CD14-positive monocyte (primary cell): ENCODE measurements at regions not wholly inside any gene's neighbourhood (a gene's known extent, or its start where the extent isn't known, plus 50 kb on each side); places are given as distances from the start of the nearest gene placed in this dataset.
A peak's percentile ranks its signal among the peaks of the same experiment; 100 is the strongest.

ENCODE experiments used
- DNase-seq, 3 donors: peaks; one replicate each; pipeline ENCODE4 v3.0.0-alpha.2; 2011 to 2022
- H2AFZ ChIP-seq: 2 replicates; pipeline ENCODE4 v1.6.0; 2012; ENCODE audit warnings: mild to moderate bottlenecking, low read depth, low read length, inconsistent platforms; ENCODE audit not compliant: insufficient read depth, poor library complexity, severe bottlenecking
- H3K27ac ChIP-seq, 2 donors: 1 replicate in 1 of 2; 2 replicates in 1 of 2; pipeline ENCODE4 v1.5.1; 2012 to 2013; ENCODE audit warnings: low read length in 2 of 2, control low read depth in 1 of 2, inconsistent platforms in 1 of 2, low read depth in 1 of 2, mild to moderate bottlenecking in 1 of 2
- H3K27me3 ChIP-seq, 2 donors: one replicate each; pipeline versions ENCODE4 v1.6.0 to v1.6.1; 2011 to 2013; ENCODE audit warnings: low read length in 2 of 2; ENCODE audit not compliant: control insufficient read depth in 2 of 2, insufficient read depth in 2 of 2
- H3K36me3 ChIP-seq, 2 donors: replicated peaks in 1 of 2; 1 replicate in 1 of 2; 2 replicates in 1 of 2; pipeline versions ENCODE4 v1.5.1 to v1.6.1; 2012 to 2013; ENCODE audit warnings: low read length in 2 of 2, control low read depth in 1 of 2, inconsistent platforms in 1 of 2, mild to moderate bottlenecking in 1 of 2; ENCODE audit not compliant: insufficient read depth in 2 of 2, control insufficient read depth in 1 of 2
- H3K4me1 ChIP-seq, 2 donors: 1 replicate in 1 of 2; 2 replicates in 1 of 2; pipeline versions ENCODE4 v1.5.1 to v1.6.1; 2012 to 2013; ENCODE audit warnings: low read length in 2 of 2, control low read depth in 1 of 2, inconsistent platforms in 1 of 2, mild to moderate bottlenecking in 1 of 2, moderate library complexity in 1 of 2; ENCODE audit not compliant: insufficient read depth in 2 of 2, control insufficient read depth in 1 of 2
- H3K4me2 ChIP-seq: replicated peaks from 2 replicates; pipeline ENCODE3; 2012; ENCODE audit warnings: low read length, moderate library complexity, mild to moderate bottlenecking; ENCODE audit not compliant: poor library complexity, severe bottlenecking; ENCODE audit errors: extremely low read depth
- H3K4me3 ChIP-seq, 3 experiments: fragments of 200-600 bp in 1 of 3; sonication (generic) in 1 of 3; replicated peaks in 1 of 3; 1 replicate in 2 of 3; 2 replicates in 1 of 3; pipeline ENCODE4 v1.5.1; 2011 to 2013; ENCODE audit warnings: low read length in 3 of 3, mild to moderate bottlenecking in 3 of 3, control low read depth in 2 of 3, low read depth in 2 of 3, inconsistent platforms in 1 of 3, moderate library complexity in 1 of 3
- H3K79me2 ChIP-seq: 2 replicates; pipeline ENCODE4 v1.6.0; 2012; ENCODE audit warnings: mild to moderate bottlenecking, control low read depth, inconsistent platforms, low read length, moderate library complexity; ENCODE audit not compliant: insufficient read depth
- H3K9ac ChIP-seq: 2 replicates; pipeline ENCODE4 v1.6.0; 2017; ENCODE audit warnings: low read length, mild to moderate bottlenecking; ENCODE audit not compliant: insufficient read depth, poor library complexity, severe bottlenecking
- H3K9me3 ChIP-seq, 2 donors: replicated peaks in 1 of 2; 1 replicate in 1 of 2; 2 replicates in 1 of 2; pipeline versions ENCODE4 v1.5.1 to v1.6.1; 2012 to 2013; ENCODE audit warnings: low read length in 2 of 2, control low read depth in 1 of 2; ENCODE audit not compliant: control insufficient read depth in 1 of 2, insufficient read depth in 1 of 2
- H4K20me1 ChIP-seq: 2 replicates; pipeline ENCODE4 v1.6.0; 2012; ENCODE audit warnings: mild to moderate bottlenecking, low read length, control low read depth, moderate library complexity; ENCODE audit not compliant: insufficient read depth
- H3K27ac Mint-ChIP-seq, 7 donors: one replicate each; pipeline ENCODE4 v1.8.0; 2020; ENCODE audit warnings: mild to moderate bottlenecking in 7 of 7, mixed read lengths in 7 of 7, moderate library complexity in 6 of 7, inconsistent platforms in 2 of 7
- H3K27me3 Mint-ChIP-seq, 3 donors: one replicate each; pipeline ENCODE4 v1.8.0; 2021 to 2022; ENCODE audit warnings: low read depth in 3 of 3, mild to moderate bottlenecking in 3 of 3, mixed read lengths in 3 of 3, moderate library complexity in 3 of 3, inconsistent platforms in 1 of 3
- H3K36me3 Mint-ChIP-seq, 2 donors: one replicate each; pipeline ENCODE4 v1.8.0; 2020; ENCODE audit warnings: mixed read lengths in 2 of 2, inconsistent platforms in 1 of 2, mild to moderate bottlenecking in 1 of 2
- H3K4me1 Mint-ChIP-seq: one replicate; pipeline ENCODE4 v1.8.0; 2020; ENCODE audit warnings: mild to moderate bottlenecking, mixed read lengths
- H3K4me3 Mint-ChIP-seq, 2 donors: one replicate each; pipeline ENCODE4 v1.8.0; 2020; ENCODE audit warnings: mild to moderate bottlenecking in 2 of 2, mixed read lengths in 2 of 2, moderate library complexity in 1 of 2
- H3K9me3 Mint-ChIP-seq, 7 donors: one replicate each; pipeline ENCODE4 v1.8.0; 2020 to 2022; ENCODE audit warnings: mixed read lengths in 7 of 7, mild to moderate bottlenecking in 6 of 7, moderate library complexity in 6 of 7, inconsistent platforms in 2 of 7
- WGBS: methylation state at CpG from one replicate; pipeline ENCODE4 v1.1.5; 2013; ENCODE audit warnings: missing lambda C conversion rate; ENCODE audit not compliant: insufficient coverage; 5-methylcytosine and 5-hydroxymethylcytosine counted together
- intact Hi-C, 2 donors: fragments of 100-400 bp; cut with micrococcal nuclease; formaldehyde crosslinking; loops; one replicate each; pipeline versions ENCODE4 v1.15.0 to v1.15.1; 2023
- TF ChIP-seq, protein P1 (sequence below): fragments of 200-600 bp; IDR thresholded peaks from one replicate; pipeline ENCODE4 v1.8.0; 2022; ENCODE audit warnings: antibody characterized with exemption, mild to moderate bottlenecking

- 86% methylated on average over 3 of the region's 5 CpGs for WGBS
- no peak overlapping the region for H3K27ac Mint-ChIP-seq
- H3K9ac ChIP-seq, result no peak overlapping the region
- H3K27me3 Mint-ChIP-seq, result peaks cover 0 to 4% (median 0%) of the 10 kb centered on the region in 3 donors
- no peak overlapping the region for H3K27ac ChIP-seq
- no peak overlapping the region for H2AFZ ChIP-seq
- no peaks in the 10 kb centered on the region for H3K79me2 ChIP-seq
- H3K9me3 ChIP-seq, result peaks cover 12 to 22% of the 10 kb centered on the region in 2 donors
- H3K4me1 ChIP-seq, result peaks cover 15 to 19% of the 10 kb centered on the region in 2 donors
- H3K36me3 Mint-ChIP-seq, result peaks cover 4% of the 10 kb centered on the region in 2 donors
- no peak overlapping the region for H3K4me2 ChIP-seq
- H4K20me1 ChIP-seq, result no peaks in the 10 kb centered on the region
- H3K4me3 Mint-ChIP-seq, result no peak overlapping the region
- intact Hi-C loops, result no loop called here
- H3K9me3 Mint-ChIP-seq, result peaks cover 12 to 20% (median 19%) of the 10 kb centered on the region in 7 donors
- H3K4me1 Mint-ChIP-seq, result peaks cover 23% of the 10 kb centered on the region
- no peak overlapping the region for H3K4me3 ChIP-seq
- TF ChIP-seq, protein P1, sequence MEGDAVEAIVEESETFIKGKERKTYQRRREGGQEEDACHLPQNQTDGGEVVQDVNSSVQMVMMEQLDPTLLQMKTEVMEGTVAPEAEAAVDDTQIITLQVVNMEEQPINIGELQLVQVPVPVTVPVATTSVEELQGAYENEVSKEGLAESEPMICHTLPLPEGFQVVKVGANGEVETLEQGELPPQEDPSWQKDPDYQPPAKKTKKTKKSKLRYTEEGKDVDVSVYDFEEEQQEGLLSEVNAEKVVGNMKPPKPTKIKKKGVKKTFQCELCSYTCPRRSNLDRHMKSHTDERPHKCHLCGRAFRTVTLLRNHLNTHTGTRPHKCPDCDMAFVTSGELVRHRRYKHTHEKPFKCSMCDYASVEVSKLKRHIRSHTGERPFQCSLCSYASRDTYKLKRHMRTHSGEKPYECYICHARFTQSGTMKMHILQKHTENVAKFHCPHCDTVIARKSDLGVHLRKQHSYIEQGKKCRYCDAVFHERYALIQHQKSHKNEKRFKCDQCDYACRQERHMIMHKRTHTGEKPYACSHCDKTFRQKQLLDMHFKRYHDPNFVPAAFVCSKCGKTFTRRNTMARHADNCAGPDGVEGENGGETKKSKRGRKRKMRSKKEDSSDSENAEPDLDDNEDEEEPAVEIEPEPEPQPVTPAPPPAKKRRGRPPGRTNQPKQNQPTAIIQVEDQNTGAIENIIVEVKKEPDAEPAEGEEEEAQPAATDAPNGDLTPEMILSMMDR, result no peak
- no peaks in the 10 kb centered on the region for H3K27me3 ChIP-seq
- no peak for DNase-seq
- H3K36me3 ChIP-seq, result peaks cover 0 to 11% of the 10 kb centered on the region in 2 donors
Measured at GRCh38 chr11:64503186-64503753, 52.5 kb upstream of the SLC22A11 start.

GRCh38 chr11:64504999-64505398 is 50.7 kb upstream of the SLC22A11 start:
- H3K9me3 ChIP-seq, result peaks cover 12 to 22% of the 10 kb centered on the region in 2 donors
- H3K27me3 Mint-ChIP-seq, result peaks cover 0 to 3% (median 0%) of the 10 kb centered on the region in 3 donors
- H3K9me3 Mint-ChIP-seq, result peaks cover 12 to 20% (median 19%) of the 10 kb centered on the region in 7 donors
- no peaks in the 10 kb centered on the region for H3K27me3 ChIP-seq
- H3K36me3 ChIP-seq, result peaks cover 0 to 11% of the 10 kb centered on the region in 2 donors
- H3K79me2 ChIP-seq, result no peaks in the 10 kb centered on the region
- peaks cover 10% of the 10 kb centered on the region for H3K4me1 Mint-ChIP-seq
- WGBS, result 100% methylated on average over 5 of the region's 5 CpGs
- no peak overlapping the region for H2AFZ ChIP-seq
- no peak overlapping the region for H3K4me3 ChIP-seq
- TF ChIP-seq, protein P1, result no peak
- H3K27ac Mint-ChIP-seq, result peak overlapping the region in 2 of 7 donors; percentile 21 to 53
- H3K9ac ChIP-seq, result no peak overlapping the region
- H3K27ac ChIP-seq, result no peak overlapping the region
- DNase-seq, result no peak
- H3K36me3 Mint-ChIP-seq, result peaks cover 4% of the 10 kb centered on the region in 2 donors
- H4K20me1 ChIP-seq, result no peaks in the 10 kb centered on the region
- no peak overlapping the region for H3K4me2 ChIP-seq
- intact Hi-C loops, result no loop called here
- H3K4me3 Mint-ChIP-seq, result no peak overlapping the region
- peaks cover 0 to 4% of the 10 kb centered on the region in 2 donors for H3K4me1 ChIP-seq
